ENCODE measurements at regions not wholly inside any gene's neighbourhood (a gene's known extent, or its start where the extent isn't known, plus 50 kb on each side); places are given as distances from the start of the nearest gene placed in this dataset.

DNA sequence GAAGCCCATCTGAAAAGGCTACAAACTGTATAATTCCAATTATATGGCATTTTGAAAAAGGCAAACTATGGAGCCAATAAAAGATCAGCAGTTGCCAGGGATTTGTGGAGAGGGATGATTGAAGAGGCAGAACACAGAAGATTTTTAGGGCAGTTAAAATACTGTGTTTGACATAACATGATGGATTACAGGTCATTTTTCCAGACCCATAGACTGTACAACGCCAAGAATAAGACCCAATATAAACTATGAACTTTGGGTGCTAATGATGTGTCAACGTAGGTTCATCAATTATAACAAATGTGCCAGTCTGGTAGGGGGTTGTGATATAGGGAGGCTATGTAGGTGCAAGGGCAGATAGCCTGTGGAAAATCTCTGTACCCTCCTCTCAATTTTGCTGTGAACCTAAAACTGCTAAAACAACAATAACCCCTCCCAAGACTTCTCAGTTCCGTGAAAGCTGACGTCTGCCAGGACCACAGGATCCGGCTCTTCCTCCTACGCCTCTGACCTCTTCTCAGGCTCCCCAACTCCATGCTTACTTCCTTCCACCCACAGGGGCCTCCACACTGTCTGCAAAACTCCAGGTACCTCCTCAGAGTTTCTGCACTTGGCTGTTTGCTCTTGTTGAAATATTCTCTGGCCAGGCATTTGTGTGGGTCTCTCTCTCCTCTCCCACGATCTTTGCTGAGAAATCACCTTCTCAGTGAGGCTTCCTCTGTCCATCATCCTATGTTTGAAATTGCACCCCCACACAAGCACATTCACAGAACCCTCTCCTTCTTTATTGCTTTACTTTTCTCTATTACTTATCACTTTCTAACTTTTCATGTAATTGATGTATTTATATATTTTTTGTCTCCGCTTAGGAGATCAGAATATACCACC is 131.4 kb downstream of the BBS10 start:
- no peak for DNase-seq (ENCODE audit: low read depth)

DNA sequence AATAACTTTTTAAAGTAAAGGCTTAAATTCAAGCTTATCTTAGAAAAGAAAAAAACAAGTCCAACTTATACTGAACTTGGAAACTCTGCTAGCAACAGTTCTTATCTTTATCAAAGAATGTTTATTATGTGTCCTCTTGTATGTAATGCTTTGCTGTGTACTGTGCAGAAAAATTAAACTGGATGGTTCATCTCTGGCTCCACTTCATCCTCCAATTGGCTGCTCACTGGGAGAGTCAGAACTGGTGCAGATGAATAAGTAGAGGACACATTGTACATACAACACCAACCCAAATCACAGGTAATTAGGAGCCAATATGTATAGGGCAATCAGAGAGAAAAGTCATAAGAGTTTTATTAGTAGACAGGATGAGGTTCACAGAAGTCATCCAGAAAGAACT is 123.6 kb upstream of the NAP1L1 start:
- DNase-seq (ENCODE audit: low read depth), result no peak

DNA sequence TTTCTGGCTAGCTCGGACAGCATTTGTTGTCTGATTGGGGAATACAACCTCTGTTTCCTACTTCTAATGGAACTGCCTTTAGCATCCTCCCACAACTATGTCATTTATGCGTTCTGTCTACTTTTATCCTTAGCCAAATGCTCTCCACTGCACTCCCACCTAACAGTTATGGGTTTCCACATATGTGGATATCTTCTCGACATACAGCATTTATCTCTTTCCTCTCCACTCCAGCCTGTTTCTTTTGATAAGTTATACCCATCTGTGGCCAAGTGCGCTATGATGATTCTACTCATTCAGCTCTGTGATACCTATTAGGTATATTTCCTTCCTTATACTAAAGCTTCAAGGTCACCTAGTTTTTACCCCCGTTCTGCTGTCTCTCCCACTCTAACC is 122.2 kb upstream of the NAP1L1 start:
- DNase-seq (ENCODE audit: low read depth), result no peak

DNA sequence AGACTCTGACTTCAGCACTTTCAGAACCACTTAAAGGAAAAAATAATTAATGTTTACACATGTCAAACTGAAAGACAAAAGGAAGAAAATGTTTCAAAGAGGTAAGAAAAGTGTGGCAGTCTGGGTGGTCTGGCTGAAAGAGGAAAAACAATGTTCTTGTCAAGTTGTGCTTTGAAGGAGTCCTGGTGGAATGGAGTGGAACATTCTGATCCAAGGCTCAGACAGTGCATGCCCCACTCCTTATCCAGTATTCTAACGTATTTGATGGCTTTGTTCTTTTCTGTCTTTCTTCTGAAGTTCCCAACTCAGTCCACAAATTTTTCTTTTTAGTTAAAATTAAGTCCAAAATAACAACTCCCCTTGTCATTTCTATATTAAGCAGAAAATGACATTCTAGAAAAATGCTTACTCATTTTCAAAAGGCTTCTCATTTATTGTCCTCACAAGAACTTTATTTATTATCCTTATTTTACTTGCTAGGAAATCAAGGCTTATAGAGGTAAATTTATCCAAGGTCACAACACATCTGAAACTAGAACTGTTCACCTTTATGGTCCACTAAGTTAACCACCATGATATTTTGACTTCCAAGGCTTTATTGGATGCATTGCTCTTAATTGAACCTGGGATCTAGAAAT is 121.7 kb upstream of the NAP1L1 start:
- DNase-seq (ENCODE audit: low read depth), result no peak

- DNase-seq (ENCODE audit: low read depth), result no peak
Observed at GRCh38 chr12:76202621-76203020, 118.1 kb upstream of the NAP1L1 start.

DNA sequence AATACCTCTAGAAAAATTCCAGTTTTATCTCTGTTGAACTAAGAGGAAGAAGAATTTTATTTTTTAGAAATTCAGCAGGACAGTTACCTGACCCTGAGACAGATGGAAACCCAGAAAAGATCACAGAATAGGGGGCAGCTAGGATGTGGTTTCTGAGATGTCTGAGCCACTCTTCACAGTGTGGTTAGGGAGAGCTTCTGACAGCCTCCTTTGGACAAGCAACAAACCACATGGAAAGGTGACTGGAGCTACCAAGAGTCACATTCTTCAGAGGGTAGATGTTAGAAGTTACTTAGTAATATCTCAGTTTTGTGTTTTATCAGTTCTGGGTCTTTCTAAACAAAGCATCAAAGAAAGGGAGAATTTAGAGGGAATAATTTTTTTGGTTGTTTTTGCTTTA is 117.3 kb upstream of the NAP1L1 start:
- DNase-seq (ENCODE audit: low read depth), result no peak

DNA sequence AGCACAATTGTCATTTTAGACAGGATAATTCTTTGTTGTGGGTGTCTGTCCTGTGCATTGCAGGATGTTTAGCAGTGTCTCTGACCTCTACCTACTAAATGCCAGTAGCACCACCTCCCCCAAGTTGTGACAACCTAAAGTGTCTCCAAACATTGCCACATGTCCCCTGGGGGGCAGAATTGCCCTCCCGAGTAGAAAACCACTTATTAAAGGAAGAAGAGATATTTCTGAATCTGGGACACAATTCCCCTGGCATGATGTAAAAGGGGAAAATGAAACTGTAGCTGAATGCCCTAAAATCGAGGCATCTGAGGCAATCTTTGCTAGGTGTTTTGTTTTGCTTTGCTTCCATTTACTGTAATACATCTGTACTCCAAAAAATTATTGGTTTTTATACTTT is 116.8 kb upstream of the NAP1L1 start:
- no peak for DNase-seq (ENCODE audit: low read depth)

- DNase-seq (ENCODE audit: low read depth), result no peak
Observed at GRCh38 chr12:76199808-76200207, 115.3 kb upstream of the NAP1L1 start.

DNA sequence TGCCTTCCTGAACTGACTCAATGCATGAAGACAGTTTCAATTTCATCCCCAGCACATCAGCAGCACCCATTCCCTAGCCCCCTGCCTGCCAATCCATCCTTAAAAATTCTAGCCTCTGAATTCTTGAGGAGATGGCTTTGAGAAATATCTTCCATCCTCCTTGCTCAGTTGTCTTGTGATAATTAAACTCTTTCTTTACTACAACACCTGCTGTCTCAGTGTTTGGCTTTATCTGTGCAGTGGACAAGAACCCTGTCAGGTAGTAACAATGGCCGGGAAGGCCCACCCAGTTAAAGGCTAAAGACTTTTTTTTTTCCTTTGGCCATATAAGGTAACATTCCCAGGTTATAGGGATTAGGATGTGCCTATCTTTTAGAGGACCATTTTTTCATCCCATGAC is 114.4 kb upstream of the NAP1L1 start:
- no peak for DNase-seq (ENCODE audit: low read depth)

- no peak for DNase-seq (ENCODE audit: low read depth)
Observed at GRCh38 chr12:76197283-76197682, 112.8 kb upstream of the NAP1L1 start.

GRCh38 chr12:76195920-76196319 is 111.4 kb upstream of the NAP1L1 start:
- DNase-seq (ENCODE audit: low read depth), result no peak

DNA sequence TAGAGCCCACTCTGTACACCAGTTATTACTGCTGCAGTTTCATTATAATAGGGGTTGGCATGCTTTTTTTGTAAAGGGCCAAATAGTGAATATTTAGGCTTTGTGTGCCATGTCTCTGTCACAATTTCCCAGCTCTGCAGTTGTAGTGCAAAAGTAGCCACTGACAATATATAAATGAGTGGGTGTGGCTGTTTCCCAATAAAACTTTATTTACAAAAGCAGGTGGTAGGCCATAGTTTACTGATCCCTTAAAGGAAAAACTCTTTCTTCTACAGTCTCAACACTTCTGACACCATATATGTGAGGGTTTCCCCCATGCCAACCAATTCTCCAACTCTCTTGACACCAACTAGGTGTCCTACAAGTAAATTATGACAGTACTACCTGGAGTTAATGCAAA is 110.2 kb upstream of the NAP1L1 start:
- DNase-seq (ENCODE audit: low read depth), result no peak

DNA sequence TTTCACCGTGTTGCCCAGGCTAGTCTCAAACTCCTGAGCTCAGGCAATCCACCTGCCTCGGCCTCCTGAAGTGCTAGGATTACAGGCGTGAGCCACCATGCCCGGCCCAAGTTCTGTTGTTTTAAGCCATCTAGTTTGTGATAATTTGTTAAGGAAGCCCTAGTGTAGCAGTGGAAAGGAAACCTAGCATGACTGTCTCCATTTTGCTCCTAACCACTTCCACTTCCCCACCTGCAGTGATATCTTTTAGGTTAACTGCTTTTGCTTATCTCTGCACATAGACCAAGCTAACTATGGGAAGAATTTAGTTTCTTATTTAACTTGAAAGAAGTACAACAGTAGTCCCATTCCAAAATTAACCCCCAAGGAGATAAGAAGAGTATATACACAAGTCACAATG is 109.5 kb upstream of the NAP1L1 start:
- DNase-seq (ENCODE audit: low read depth), result no peak

- DNase-seq (ENCODE audit: low read depth), result no peak
Observed at GRCh38 chr12:76192416-76192815, 107.9 kb upstream of the NAP1L1 start.

DNA sequence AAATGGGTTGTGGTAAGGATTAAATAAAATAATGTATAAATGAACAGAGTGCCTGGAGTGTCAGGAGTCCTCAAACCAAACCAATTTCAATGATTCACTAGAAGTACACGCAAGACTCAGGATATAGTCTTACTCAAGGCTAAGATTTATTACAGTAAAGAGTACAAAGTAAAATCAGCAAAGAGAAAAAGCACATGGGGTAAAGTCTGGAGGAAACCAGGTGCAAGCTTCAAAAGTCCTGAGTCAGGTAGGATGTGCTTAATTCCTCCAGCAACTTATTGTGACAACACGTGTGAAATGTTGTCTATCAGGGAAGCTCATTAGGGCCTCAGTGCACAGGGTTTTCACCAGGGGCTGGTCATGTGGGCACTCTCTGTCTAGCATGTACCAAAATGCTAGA is 105.8 kb upstream of the NAP1L1 start:
- no peak for DNase-seq (ENCODE audit: low read depth)

GRCh38 chr12:76189851-76190250 is 105.4 kb upstream of the NAP1L1 start:
- no peak for DNase-seq (ENCODE audit: low read depth)

- DNase-seq (ENCODE audit: low read depth), result no peak
Observed at GRCh38 chr12:76187177-76187576, 102.7 kb upstream of the NAP1L1 start.

GRCh38 chr12:76186131-76186906 is 101.8 kb upstream of the NAP1L1 start:
- DNase-seq (ENCODE audit: low read depth), result no peak

GRCh38 chr12:76183459-76184186 is 99.1 kb upstream of the NAP1L1 start:
- DNase-seq (ENCODE audit: low read depth), result no peak

DNA sequence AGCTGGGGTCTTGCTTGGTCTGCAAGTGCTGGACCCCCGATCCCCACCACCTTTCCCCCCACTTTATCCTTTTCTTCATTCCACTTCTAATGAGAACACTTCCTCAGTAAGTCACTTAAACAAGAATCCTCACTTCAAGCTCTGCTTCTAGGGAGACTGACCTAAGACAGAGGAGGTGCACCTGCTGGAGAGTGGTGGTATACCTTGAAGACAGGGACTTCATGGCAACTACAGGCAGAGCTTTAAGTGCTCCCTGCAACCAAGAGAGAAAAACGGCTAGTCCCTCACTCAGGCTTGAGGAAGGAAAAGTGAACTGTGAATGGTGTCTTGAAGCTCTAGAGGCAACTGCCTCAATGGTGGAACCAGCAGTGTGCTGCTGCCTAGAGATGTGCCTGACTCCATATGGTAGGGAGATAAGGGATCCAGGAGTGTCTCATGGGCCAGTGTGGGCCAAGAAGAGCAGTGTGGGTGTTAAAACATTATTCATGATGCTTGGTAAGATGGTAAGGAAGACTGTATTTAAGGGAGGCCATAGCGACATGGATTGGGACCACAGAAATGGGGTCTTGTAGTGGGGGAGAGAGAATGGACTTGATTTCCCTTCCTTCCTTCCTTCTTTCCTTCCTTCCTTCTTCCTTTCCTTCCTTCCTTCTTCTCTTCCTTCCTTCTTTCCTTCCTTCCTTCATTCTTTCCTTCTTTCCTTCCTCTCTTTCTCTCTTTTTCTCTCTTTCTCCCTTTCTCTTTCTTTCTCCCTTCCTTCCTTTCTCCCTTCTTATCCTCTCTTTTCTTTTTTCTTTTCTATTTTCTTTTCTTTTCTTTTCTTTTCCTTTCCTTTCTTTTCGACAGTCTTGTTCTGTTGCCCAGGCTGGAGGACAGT is 96.2 kb upstream of the NAP1L1 start:
- no peak for DNase-seq (ENCODE audit: low read depth)

- DNase-seq (ENCODE audit: low read depth), result no peak
Observed at GRCh38 chr12:76178452-76178851, 94.0 kb upstream of the NAP1L1 start.
